ENCODE measurements at regions not wholly inside any gene's neighbourhood (a gene's known extent, or its start where the extent isn't known, plus 50 kb on each side); places are given as distances from the start of the nearest gene placed in this dataset.

- no peaks in the 10 kb centered on the region for H3F3A ChIP-seq (replicated peaks; ENCODE audit: insufficient read depth)
- H3K9ac ChIP-seq, result no peak overlapping the region
- no peak overlapping the region for H3K4me2 ChIP-seq
- H3K36me3 ChIP-seq (replicated peaks in 1 of 2; ENCODE audit: control insufficient read depth in 1 of 2, insufficient read depth in 2 of 2, low read length in 1 of 2), result no peaks in the 10 kb centered on the region
- H2AFZ ChIP-seq (ENCODE audit: low read depth), result no peak overlapping the region
- no peaks in the 10 kb centered on the region for H3K9me2 ChIP-seq
- ChIA-PET POLR2A (no interaction called here), CTCF (no interaction called here)
- 52% methylated on average over 5 of the region's 5 CpGs for WGBS (ENCODE audit: low lambda C conversion rate)
- no peaks in the 10 kb centered on the region; a peak in 1 of 4 replicates for H3K4me1 ChIP-seq (ENCODE audit: control insufficient read depth in 1 of 2, insufficient read depth in 2 of 2, low read depth in 1 of 2, low read length in 1 of 2)
- H3K27me3 ChIP-seq (ENCODE audit: insufficient read depth), result no peaks in the 10 kb centered on the region
- H3K4me3 ChIP-seq (ENCODE audit: low read depth in 2 of 2, low read length in 1 of 2), result no peak overlapping the region
- no peaks in the 10 kb centered on the region for H3K9me3 ChIP-seq
- no peak overlapping the region for H3K27ac ChIP-seq (ENCODE audit: low read depth in 2 of 2, low read length in 1 of 2)
- no peaks in the 10 kb centered on the region for H4K20me1 ChIP-seq (ENCODE audit: insufficient read depth)
- DNase-seq, result no peak
- TF ChIP-seq JUND (IDR thresholded peaks at IDR 0.05) (no peak), ZBTB33 (IDR thresholded peaks at IDR 0.05; ENCODE audit: borderline replicate concordance, low read depth) (no peak)
- H3K79me2 ChIP-seq (ENCODE audit: insufficient read depth), result no peaks in the 10 kb centered on the region
Measured at GRCh38 chr10:15457382-15457781, 86.3 kb upstream of the FAM171A1 start.

- ChIA-PET CTCF (no interaction called here), POLR2A (no interaction called here)
- TF ChIP-seq MXI1 (IDR thresholded peaks at IDR 0.05; ENCODE audit: low read depth, low read length), result no peak
- TF ChIP-seq SIN3A (IDR thresholded peaks at IDR 0.05; ENCODE audit: borderline replicate concordance, low read depth, low read length), result no peak
- TF ChIP-seq RCOR1 (IDR thresholded peaks at IDR 0.05; ENCODE audit: low read length), result no peak
- TF ChIP-seq CHD2 (IDR thresholded peaks at IDR 0.05; ENCODE audit: low read length, partially characterized antibody), result no peak
- no peak for TF ChIP-seq ZBTB33 (IDR thresholded peaks at IDR 0.05; ENCODE audit: borderline replicate concordance, low read depth)
- no peak for TF ChIP-seq NFIC (IDR thresholded peaks at IDR 0.05; ENCODE audit: borderline replicate concordance)
- TF ChIP-seq RAD21 (IDR thresholded peaks at IDR 0.05; ENCODE audit: low read length), result no peak
- TF ChIP-seq FOSL2 (IDR thresholded peaks at IDR 0.05; ENCODE audit: borderline replicate concordance, low read depth), result no peak
- no peak for TF ChIP-seq JUND (IDR thresholded peaks at IDR 0.05)
- TF ChIP-seq PBX3 (IDR thresholded peaks at IDR 0.05), result no peak
- TF ChIP-seq FOXJ3 (CRISPR knock-in tag; IDR thresholded peaks at IDR 0.05), result no peak
- TF ChIP-seq NRF1 (IDR thresholded peaks at IDR 0.05; ENCODE audit: low read depth, low read length), result no peak
- no peak for TF ChIP-seq RFX5 (IDR thresholded peaks at IDR 0.05; ENCODE audit: low read length)
- no peak for TF ChIP-seq MEF2A (IDR thresholded peaks at IDR 0.05; ENCODE audit: borderline replicate concordance, low read depth)
- TF ChIP-seq GATA2 (CRISPR knock-in tag; IDR thresholded peaks at IDR 0.05), result no peak
- no peak for TF ChIP-seq SMC3 (IDR thresholded peaks at IDR 0.05; ENCODE audit: low read depth, low read length)
- TF ChIP-seq POLR2AphosphoS5 (IDR thresholded peaks at IDR 0.05; ENCODE audit: low read depth, low read length), result no peak
- TF ChIP-seq EZH2phosphoT487 (IDR thresholded peaks at IDR 0.05; ENCODE audit: borderline replicate concordance, low read depth), result no peak
- TF ChIP-seq USF1 (IDR thresholded peaks at IDR 0.05; ENCODE audit: borderline replicate concordance, low read depth), result no peak
- no peak for TF ChIP-seq ELF1 (IDR thresholded peaks at IDR 0.05)
Measured at GRCh38 chr10:15455456-15455855, 84.4 kb upstream of the FAM171A1 start.

More at GRCh38 chr10:15455456-15455855, 84.4 kb upstream of the FAM171A1 start:
- no peaks in the 10 kb centered on the region for H3K9me2 ChIP-seq
- no peaks in the 10 kb centered on the region for H3K79me2 ChIP-seq (ENCODE audit: insufficient read depth)
- H3K4me3 ChIP-seq (ENCODE audit: low read depth in 2 of 2, low read length in 1 of 2), result no peak overlapping the region
- H3K36me3 ChIP-seq (replicated peaks in 1 of 2; ENCODE audit: control insufficient read depth in 1 of 2, insufficient read depth in 2 of 2, low read length in 1 of 2), result no peaks in the 10 kb centered on the region
- DNase-seq, result no peak
- H3K9ac ChIP-seq, result no peak overlapping the region
- H3F3A ChIP-seq (replicated peaks; ENCODE audit: insufficient read depth), result no peaks in the 10 kb centered on the region
- H2AFZ ChIP-seq (ENCODE audit: low read depth), result no peak overlapping the region
- H3K27ac ChIP-seq (ENCODE audit: low read depth in 2 of 2, low read length in 1 of 2), result no peak overlapping the region
- no peaks in the 10 kb centered on the region for H3K4me1 ChIP-seq (ENCODE audit: control insufficient read depth in 1 of 2, insufficient read depth in 2 of 2, low read depth in 1 of 2, low read length in 1 of 2)
- no peak overlapping the region for H3K4me2 ChIP-seq
- H3K9me3 ChIP-seq, result no peaks in the 10 kb centered on the region
- no peaks in the 10 kb centered on the region for H3K27me3 ChIP-seq (ENCODE audit: insufficient read depth)
- H4K20me1 ChIP-seq (ENCODE audit: insufficient read depth), result no peaks in the 10 kb centered on the region

Data from SK-N-SH (cell line).